ENCODE measurements at regions not wholly inside any gene's neighbourhood (a gene's known extent, or its start where the extent isn't known, plus 50 kb on each side); places are given as distances from the start of the nearest gene placed in this dataset.

GRCh38 chr14:71373773-71374172 is 466.5 kb downstream of the PCNX1 start:
- no peak for TF ChIP-seq CTCF (conservative IDR thresholded peaks at IDR 0.05; ENCODE audit: low read depth, low read length)
- TF ChIP-seq EZH2 (IDR thresholded peaks at IDR 0.05; ENCODE audit: low read length, unreplicated experiment), result no peak
